ENCODE measurements at regions not wholly inside any gene's neighbourhood (a gene's known extent, or its start where the extent isn't known, plus 50 kb on each side); places are given as distances from the start of the nearest gene placed in this dataset.

- TF ChIP-seq ELK1 (IDR thresholded peaks at IDR 0.05; ENCODE audit: low read depth, low read length) (no peak), PAX8 (IDR thresholded peaks at IDR 0.05) (no peak), BHLHE40 (IDR thresholded peaks at IDR 0.05; ENCODE audit: borderline replicate concordance in 1 of 2, low read depth in 2 of 2, low read length in 1 of 2) (no peak), POLR2A (IDR thresholded peaks at IDR 0.05; ENCODE audit: low read depth, low read length) (no peak), CHD1 (IDR thresholded peaks at IDR 0.05; ENCODE audit: low read depth, low read length) (no peak), E2F4 (IDR thresholded peaks at IDR 0.05; ENCODE audit: low read depth, low read length) (no peak), FOXM1 (IDR thresholded peaks at IDR 0.05; ENCODE audit: low read depth, low read length) (no peak), CBX5 (IDR thresholded peaks at IDR 0.05; ENCODE audit: low read depth) (no peak), SMC3 (IDR thresholded peaks at IDR 0.05; ENCODE audit: borderline replicate concordance, low read length) (no peak)
Observed at GRCh38 chr15:93291380-93291779, 202.4 kb upstream of the RGMA start.

Measured in GM12878 (cell line).